NOMO-1 treated with DMSO at 0.1 percent for 48 hours (cell line): ENCODE measurements at regions not wholly inside any gene's neighbourhood (a gene's known extent, or its start where the extent isn't known, plus 50 kb on each side); places are given as distances from the start of the nearest gene placed in this dataset.

Source experiments
- DNase-seq: peaks from one replicate; lab custom pipeline; 2025; ENCODE audit not compliant: unreplicated experiment; lab: John Stamatoyannopoulos, UW

- no peak for DNase-seq
Measured at GRCh38 chr5:4541334-4541733, 598.8 kb upstream of the ADAMTS16 start.

GRCh38 chr5:4542145-4542778 lies 597.9 kb upstream of the ADAMTS16 start:
- DNase-seq = no peak

GRCh38 chr5:4544049-4544670 lies 596.0 kb upstream of the ADAMTS16 start:
- DNase-seq = no peak

GRCh38 chr5:4547547-4547946 lies 592.6 kb upstream of the ADAMTS16 start:
- DNase-seq = no peak

GRCh38 chr5:4548341-4548740 lies 591.8 kb upstream of the ADAMTS16 start:
- no peak for DNase-seq

GRCh38 chr5:4549351-4549750 lies 590.8 kb upstream of the ADAMTS16 start:
- DNase-seq = no peak

- no peak for DNase-seq
Measured at GRCh38 chr5:4551034-4551433, 589.1 kb upstream of the ADAMTS16 start.

- no peak for DNase-seq
Measured at GRCh38 chr5:4553130-4553529, 587.0 kb upstream of the ADAMTS16 start.

- DNase-seq = no peak
Measured at GRCh38 chr5:4553978-4554377, 586.2 kb upstream of the ADAMTS16 start.

GRCh38 chr5:4555725-4556285 lies 584.3 kb upstream of the ADAMTS16 start:
- DNase-seq = no peak

- DNase-seq = no peak
Measured at GRCh38 chr5:4561403-4561802, 578.7 kb upstream of the ADAMTS16 start.

GRCh38 chr5:4563400-4563799 lies 576.7 kb upstream of the ADAMTS16 start:
- DNase-seq = no peak

GRCh38 chr5:4570047-4570995 lies 569.8 kb upstream of the ADAMTS16 start:
- DNase-seq = no peak

GRCh38 chr5:4571248-4571948 lies 568.7 kb upstream of the ADAMTS16 start:
- DNase-seq = no peak

GRCh38 chr5:4572311-4573100 lies 567.6 kb upstream of the ADAMTS16 start:
- no peak for DNase-seq

GRCh38 chr5:4575608-4576007 lies 564.5 kb upstream of the ADAMTS16 start:
- DNase-seq = no peak

- no peak for DNase-seq
Measured at GRCh38 chr5:4576161-4576748, 563.9 kb upstream of the ADAMTS16 start.

- no peak for DNase-seq
Measured at GRCh38 chr5:4576908-4577307, 563.2 kb upstream of the ADAMTS16 start.

- no peak for DNase-seq
Measured at GRCh38 chr5:4579679-4580078, 560.5 kb upstream of the ADAMTS16 start.

GRCh38 chr5:4580772-4581171 lies 559.4 kb upstream of the ADAMTS16 start:
- no peak for DNase-seq
